ENCODE measurements at regions not wholly inside any gene's neighbourhood (a gene's known extent, or its start where the extent isn't known, plus 50 kb on each side); places are given as distances from the start of the nearest gene placed in this dataset.

DNA sequence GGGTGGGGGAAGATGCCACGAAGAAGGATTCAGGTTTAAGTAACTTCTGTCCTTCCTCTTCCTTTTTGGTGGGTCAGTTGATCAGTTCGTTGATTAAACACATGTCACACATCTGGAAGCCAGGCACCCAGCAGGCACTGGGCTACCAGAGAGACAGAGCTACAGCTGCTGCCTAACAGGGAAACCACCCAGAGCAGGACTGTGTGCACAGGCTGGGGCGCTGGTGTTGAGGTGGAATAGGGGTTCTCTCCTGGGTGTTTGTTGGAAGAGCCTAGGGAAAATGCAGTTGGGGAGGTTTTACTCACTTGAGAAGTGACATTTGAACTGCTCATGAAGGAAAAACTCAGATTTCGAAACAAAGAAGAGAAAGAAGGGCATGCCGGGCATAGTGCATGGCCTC is 152.4 kb downstream of the IRX5 start:
- TF ChIP-seq, protein P1, sequence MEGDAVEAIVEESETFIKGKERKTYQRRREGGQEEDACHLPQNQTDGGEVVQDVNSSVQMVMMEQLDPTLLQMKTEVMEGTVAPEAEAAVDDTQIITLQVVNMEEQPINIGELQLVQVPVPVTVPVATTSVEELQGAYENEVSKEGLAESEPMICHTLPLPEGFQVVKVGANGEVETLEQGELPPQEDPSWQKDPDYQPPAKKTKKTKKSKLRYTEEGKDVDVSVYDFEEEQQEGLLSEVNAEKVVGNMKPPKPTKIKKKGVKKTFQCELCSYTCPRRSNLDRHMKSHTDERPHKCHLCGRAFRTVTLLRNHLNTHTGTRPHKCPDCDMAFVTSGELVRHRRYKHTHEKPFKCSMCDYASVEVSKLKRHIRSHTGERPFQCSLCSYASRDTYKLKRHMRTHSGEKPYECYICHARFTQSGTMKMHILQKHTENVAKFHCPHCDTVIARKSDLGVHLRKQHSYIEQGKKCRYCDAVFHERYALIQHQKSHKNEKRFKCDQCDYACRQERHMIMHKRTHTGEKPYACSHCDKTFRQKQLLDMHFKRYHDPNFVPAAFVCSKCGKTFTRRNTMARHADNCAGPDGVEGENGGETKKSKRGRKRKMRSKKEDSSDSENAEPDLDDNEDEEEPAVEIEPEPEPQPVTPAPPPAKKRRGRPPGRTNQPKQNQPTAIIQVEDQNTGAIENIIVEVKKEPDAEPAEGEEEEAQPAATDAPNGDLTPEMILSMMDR (IDR thresholded peaks at IDR 0.05), result no peak
- TF ChIP-seq POLR2AphosphoS5 (IDR thresholded peaks at IDR 0.05) (no peak), POLR2A (IDR thresholded peaks at IDR 0.05) (no peak), EP300 (IDR thresholded peaks at IDR 0.05) (no peak)

Measured in sigmoid colon (tissue), 4 donors.